GM12878 (cell line): ENCODE measurements at regions not wholly inside any gene's neighbourhood (a gene's known extent, or its start where the extent isn't known, plus 50 kb on each side); places are given as distances from the start of the nearest gene placed in this dataset.

Experiments used
- ATAC-seq: fragments of 200-7000 bp; cut with Tn5 transposase; 3 replicates; pipeline ENCODE4 v1.9.1; 2020; ENCODE audit warnings: mild to moderate bottlenecking, moderate library complexity
- BruUV-seq: library from RNA; stranded (reverse); fragments of 400-500 nt; replicated peaks from 2 replicates; lab custom pipeline; 2021; lab: Mats Ljungman, UMichigan
- CTCF ChIA-PET: fragments of 300-600 bp; sonication (Branson Sonifier 250); formaldehyde crosslinking; extraction: SDS; loops from one replicate; lab custom pipeline; 2021; ENCODE audit warnings: inconsistent platforms; lab: Yijun Ruan, JAX
- POLR2A ChIA-PET: fragments of 350-600 bp; formaldehyde crosslinking; extraction: SDS; loops from one replicate; lab custom pipeline; 2021; ENCODE audit warnings: inconsistent platforms; lab: Charles Lee
- RAD21 ChIA-PET: fragments of 300-600 bp; sonication (Branson Sonifier 250); formaldehyde crosslinking; loops from one replicate; lab custom pipeline; 2023; ENCODE audit warnings: antibody characterized with exemption; ENCODE audit not compliant: unreplicated experiment; lab: Charles Lee
- SMC1A ChIA-PET: fragments of 300-600 bp; sonication (Branson Sonifier 250); formaldehyde crosslinking; loops from one replicate; lab custom pipeline; 2023; ENCODE audit not compliant: unreplicated experiment, uncharacterized antibody; lab: Charles Lee
- DNase-seq: peaks from one replicate; pipeline ENCODE4 v3.0.0-alpha.2; 2011; ENCODE audit warnings: low read depth, low spot score
- FAIRE-seq: peaks from 3 replicates; lab custom pipeline; 2011; peaks lifted over from hg19 to GRCh38; lab: Jason Lieb, UNC
- H2AFZ ChIP-seq: 2 replicates; pipeline ENCODE4 v1.6.0; 2011; ENCODE audit warnings: low read depth, low read length, control low read depth; ENCODE audit not compliant: control insufficient read depth
- H3K27ac ChIP-seq: 2 replicates; pipeline ENCODE4 v1.5.1; 2011; ENCODE audit warnings: control low read depth; ENCODE audit not compliant: control insufficient read depth, insufficient read depth
- H3K27me3 ChIP-seq, 2 experiments: replicated peaks in 1 of 2; 2 replicates each; pipeline versions ENCODE4 v1.6.0 to v1.6.1; 2011; ENCODE audit warnings: low read length in 1 of 2; ENCODE audit not compliant: control insufficient read depth in 2 of 2, insufficient read depth in 2 of 2
- H3K36me3 ChIP-seq, 2 experiments: 2 replicates each; pipeline ENCODE4 v1.5.1; 2011; ENCODE audit warnings: low read length in 1 of 2; ENCODE audit not compliant: control insufficient read depth in 2 of 2, insufficient read depth in 2 of 2
- H3K4me1 ChIP-seq: 2 replicates; pipeline ENCODE4 v1.6.1; 2011; ENCODE audit warnings: mild to moderate bottlenecking, low read length, moderate library complexity, mixed read lengths; ENCODE audit not compliant: control insufficient read depth, insufficient read depth
- H3K4me2 ChIP-seq: 2 replicates; pipeline ENCODE4 v1.6.0; 2011; ENCODE audit warnings: control low read depth; ENCODE audit not compliant: control insufficient read depth, insufficient read depth
- H3K4me3 ChIP-seq: fragments of 200-600 bp; sonication (generic); 2 replicates; pipeline ENCODE4 v1.5.1; 2016
- H3K79me2 ChIP-seq: 2 replicates; pipeline ENCODE4 v1.6.0; 2011; ENCODE audit warnings: low read length; ENCODE audit not compliant: control insufficient read depth, insufficient read depth
- H3K9ac ChIP-seq: 2 replicates; pipeline ENCODE4 v1.8.0; 2011; ENCODE audit warnings: low read length, control low read depth, mixed read lengths; ENCODE audit not compliant: control insufficient read depth, insufficient read depth
- H3K9me3 ChIP-seq: replicated peaks from 3 replicates; pipeline ENCODE4 v1.5.1; 2011; ENCODE audit warnings: mild to moderate bottlenecking, low read length; ENCODE audit not compliant: control insufficient read depth, insufficient read depth
- H4K20me1 ChIP-seq: 2 replicates; pipeline ENCODE4 v1.6.0; 2011; ENCODE audit not compliant: control insufficient read depth, insufficient read depth
- CBFB ChIP-seq: IDR thresholded peaks from 2 replicates; pipeline ENCODE4 v1.6.1; 2016; ENCODE audit warnings: antibody characterized with exemption, low read depth
- ETV6 ChIP-seq, 2 experiments: fragments of 450-650 bp in 1 of 2; IDR thresholded peaks in 1 of 2; conservative IDR thresholded peaks in 1 of 2; 2 replicates each; pipeline ENCODE4 v1.6.1; 2014; ENCODE audit warnings: antibody characterized with exemption in 1 of 2, borderline replicate concordance in 1 of 2, low read depth in 1 of 2, mild to moderate bottlenecking in 1 of 2, moderate library complexity in 1 of 2
- FOXK2 ChIP-seq: fragments of 450-650 bp; IDR thresholded peaks from 2 replicates; pipeline ENCODE4 v1.6.1; 2017; ENCODE audit warnings: mild to moderate bottlenecking, moderate library complexity
- GATAD2B ChIP-seq: fragments of 450-650 bp; conservative IDR thresholded peaks from 2 replicates; pipeline ENCODE4 v1.6.1; 2017; ENCODE audit warnings: low read depth, mild to moderate bottlenecking, moderate library complexity
- IKZF2 ChIP-seq, 2 experiments: fragments of 450-650 bp; IDR thresholded peaks; 2 replicates each; pipeline ENCODE4 v1.6.1; 2017; ENCODE audit warnings: mild to moderate bottlenecking in 2 of 2, moderate library complexity in 2 of 2
- JUND ChIP-seq: IDR thresholded peaks from 2 replicates; pipeline ENCODE4 v1.6.1; 2012; ENCODE audit warnings: low read depth, mild to moderate bottlenecking, low read length, improper control_type of control experiment, moderate library complexity
- NR2F1 ChIP-seq: fragments of 450-650 bp; conservative IDR thresholded peaks from 2 replicates; pipeline ENCODE4 v1.6.1; 2017; ENCODE audit warnings: mild to moderate bottlenecking
- PBX3 ChIP-seq: IDR thresholded peaks from 2 replicates; pipeline ENCODE4 v1.6.1; 2011; ENCODE audit warnings: mild to moderate bottlenecking, low read depth, low read length, moderate library complexity; ENCODE audit not compliant: insufficient replicate concordance
- PML ChIP-seq: IDR thresholded peaks from 2 replicates; pipeline ENCODE4 v1.6.1; 2012; ENCODE audit warnings: low read length, inconsistent platforms
- SMAD1 ChIP-seq: fragments of 450-650 bp; IDR thresholded peaks from 2 replicates; pipeline ENCODE4 v1.6.1; 2018; ENCODE audit warnings: mild to moderate bottlenecking, low read depth; ENCODE audit not compliant: partially characterized antibody
- SMAD5 ChIP-seq: IDR thresholded peaks from 2 replicates; pipeline ENCODE4 v1.6.1; 2016; ENCODE audit warnings: antibody characterized with exemption, low read depth
- WGBS: methylation state at CpG from one replicate; pipeline ENCODE4 v1.1.6; 2016; ENCODE audit warnings: low lambda C conversion rate; ENCODE audit not compliant: insufficient replicate concordance, insufficient coverage; ENCODE audit errors: missing lambda C conversion rate; 5-methylcytosine and 5-hydroxymethylcytosine counted together
- in situ Hi-C: fragments of 300-500 bp; cut with MboI; formaldehyde crosslinking; loops from 9 replicates; pipeline ENCODE4 v1.14.3; 2018; ENCODE audit warnings: mixed read lengths
- intact Hi-C: fragments of 100-400 bp; cut with micrococcal nuclease; formaldehyde crosslinking; loops from one replicate; pipeline ENCODE4 v1.14.2; 2022; ENCODE audit not compliant: unreplicated experiment
- TF ChIP-seq, protein P1 (sequence below): fragments of 450-650 bp; IDR thresholded peaks from 2 replicates; pipeline ENCODE4 v1.6.1; 2018; ENCODE audit warnings: borderline replicate concordance, mild to moderate bottlenecking; ENCODE audit not compliant: partially characterized antibody
- TF ChIP-seq, protein P2 (sequence below): IDR thresholded peaks from 2 replicates; pipeline ENCODE4 v1.6.1; 2012; ENCODE audit warnings: mild to moderate bottlenecking, low read depth, low read length
- TF ChIP-seq, protein P3 (sequence below): fragments of 450-650 bp; formaldehyde crosslinking; IDR thresholded peaks from 2 replicates; pipeline ENCODE4 v1.4.0; 2020; ENCODE audit warnings: mild to moderate bottlenecking, moderate library complexity

DNA sequence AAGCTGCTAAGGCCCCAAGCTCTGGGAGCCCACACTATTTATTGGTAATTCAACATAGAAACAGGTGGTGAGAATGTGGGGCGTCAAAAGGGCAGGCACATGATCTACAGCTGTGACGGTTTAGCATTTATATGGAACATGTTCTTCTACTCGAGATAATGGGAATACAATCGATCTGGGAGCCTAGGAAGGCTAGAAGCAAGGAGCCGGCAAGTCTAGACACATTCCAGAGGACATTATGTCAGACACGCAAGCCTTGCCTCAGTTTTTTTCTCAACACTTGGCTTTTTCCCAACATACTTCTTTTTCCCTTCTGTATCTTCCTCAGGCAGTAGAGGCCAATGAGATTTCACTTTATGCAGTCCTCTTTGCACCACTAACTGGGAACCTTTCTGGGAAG, 315.7 kb upstream of the SLITRK5 start:
- no peak overlapping the region for H3K9ac ChIP-seq
- no peak overlapping the region for H3K4me3 ChIP-seq
- no peaks in the 10 kb centered on the region for H3K79me2 ChIP-seq
- ChIA-PET POLR2A (no interaction called here), CTCF (no interaction called here), RAD21 (no interaction called here), SMC1A (interaction anchor here (1.8 kb wide), 1 partner anchor 27 kb away, joined by 6 read pairs; no protein-coding TSS in a partner anchor)
- H2AFZ ChIP-seq = no peak overlapping the region
- H3K4me2 ChIP-seq = no peak overlapping the region
- no peak for ATAC-seq
- no peaks in the 10 kb centered on the region for H4K20me1 ChIP-seq
- intact Hi-C loops (no loop called here), in situ Hi-C loops (no loop called here)
- H3K27me3 ChIP-seq = no peaks in the 10 kb centered on the region
- no TSS peak for BruUV-seq
- no peak for DNase-seq
- no peaks in the 10 kb centered on the region for H3K9me3 ChIP-seq
- no peak for FAIRE-seq
- H3K27ac ChIP-seq = no peak overlapping the region
- no peaks in the 10 kb centered on the region for H3K4me1 ChIP-seq
- no peaks in the 10 kb centered on the region for H3K36me3 ChIP-seq
- 34% methylated on average over 6 of the region's 6 CpGs for WGBS
- TF ChIP-seq GATAD2B (no peak), FOXK2 (no peak), IKZF2 (IDR thresholded peaks at IDR 0.05) (no peak), PML (no peak), PBX3 (no peak), JUND (no peak), ETV6 (conservative IDR thresholded peaks at IDR 0.05 in 1 of 2, IDR thresholded peaks at IDR 0.05 in 1 of 2; ENCODE audit: borderline replicate concordance in 1 of 2, low read depth in 1 of 2) (no peak), NR2F1 (no peak), SMAD1 (no peak), CBFB (no peak), SMAD5 (no peak)
- TF ChIP-seq, protein P1, sequence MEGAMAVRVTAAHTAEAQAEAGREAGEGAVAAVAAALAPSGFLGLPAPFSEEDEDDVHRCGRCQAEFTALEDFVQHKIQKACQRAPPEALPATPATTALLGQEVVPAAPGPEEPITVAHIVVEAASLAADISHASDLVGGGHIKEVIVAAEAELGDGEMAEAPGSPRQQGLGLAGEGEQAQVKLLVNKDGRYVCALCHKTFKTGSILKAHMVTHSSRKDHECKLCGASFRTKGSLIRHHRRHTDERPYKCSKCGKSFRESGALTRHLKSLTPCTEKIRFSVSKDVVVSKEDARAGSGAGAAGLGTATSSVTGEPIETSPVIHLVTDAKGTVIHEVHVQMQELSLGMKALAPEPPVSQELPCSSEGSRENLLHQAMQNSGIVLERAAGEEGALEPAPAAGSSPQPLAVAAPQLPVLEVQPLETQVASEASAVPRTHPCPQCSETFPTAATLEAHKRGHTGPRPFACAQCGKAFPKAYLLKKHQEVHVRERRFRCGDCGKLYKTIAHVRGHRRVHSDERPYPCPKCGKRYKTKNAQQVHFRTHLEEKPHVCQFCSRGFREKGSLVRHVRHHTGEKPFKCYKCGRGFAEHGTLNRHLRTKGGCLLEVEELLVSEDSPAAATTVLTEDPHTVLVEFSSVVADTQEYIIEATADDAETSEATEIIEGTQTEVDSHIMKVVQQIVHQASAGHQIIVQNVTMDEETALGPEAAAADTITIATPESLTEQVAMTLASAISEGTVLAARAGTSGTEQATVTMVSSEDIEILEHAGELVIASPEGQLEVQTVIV = no peak
- TF ChIP-seq, protein P2, sequence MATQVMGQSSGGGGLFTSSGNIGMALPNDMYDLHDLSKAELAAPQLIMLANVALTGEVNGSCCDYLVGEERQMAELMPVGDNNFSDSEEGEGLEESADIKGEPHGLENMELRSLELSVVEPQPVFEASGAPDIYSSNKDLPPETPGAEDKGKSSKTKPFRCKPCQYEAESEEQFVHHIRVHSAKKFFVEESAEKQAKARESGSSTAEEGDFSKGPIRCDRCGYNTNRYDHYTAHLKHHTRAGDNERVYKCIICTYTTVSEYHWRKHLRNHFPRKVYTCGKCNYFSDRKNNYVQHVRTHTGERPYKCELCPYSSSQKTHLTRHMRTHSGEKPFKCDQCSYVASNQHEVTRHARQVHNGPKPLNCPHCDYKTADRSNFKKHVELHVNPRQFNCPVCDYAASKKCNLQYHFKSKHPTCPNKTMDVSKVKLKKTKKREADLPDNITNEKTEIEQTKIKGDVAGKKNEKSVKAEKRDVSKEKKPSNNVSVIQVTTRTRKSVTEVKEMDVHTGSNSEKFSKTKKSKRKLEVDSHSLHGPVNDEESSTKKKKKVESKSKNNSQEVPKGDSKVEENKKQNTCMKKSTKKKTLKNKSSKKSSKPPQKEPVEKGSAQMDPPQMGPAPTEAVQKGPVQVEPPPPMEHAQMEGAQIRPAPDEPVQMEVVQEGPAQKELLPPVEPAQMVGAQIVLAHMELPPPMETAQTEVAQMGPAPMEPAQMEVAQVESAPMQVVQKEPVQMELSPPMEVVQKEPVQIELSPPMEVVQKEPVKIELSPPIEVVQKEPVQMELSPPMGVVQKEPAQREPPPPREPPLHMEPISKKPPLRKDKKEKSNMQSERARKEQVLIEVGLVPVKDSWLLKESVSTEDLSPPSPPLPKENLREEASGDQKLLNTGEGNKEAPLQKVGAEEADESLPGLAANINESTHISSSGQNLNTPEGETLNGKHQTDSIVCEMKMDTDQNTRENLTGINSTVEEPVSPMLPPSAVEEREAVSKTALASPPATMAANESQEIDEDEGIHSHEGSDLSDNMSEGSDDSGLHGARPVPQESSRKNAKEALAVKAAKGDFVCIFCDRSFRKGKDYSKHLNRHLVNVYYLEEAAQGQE = no peak
- TF ChIP-seq, protein P3, sequence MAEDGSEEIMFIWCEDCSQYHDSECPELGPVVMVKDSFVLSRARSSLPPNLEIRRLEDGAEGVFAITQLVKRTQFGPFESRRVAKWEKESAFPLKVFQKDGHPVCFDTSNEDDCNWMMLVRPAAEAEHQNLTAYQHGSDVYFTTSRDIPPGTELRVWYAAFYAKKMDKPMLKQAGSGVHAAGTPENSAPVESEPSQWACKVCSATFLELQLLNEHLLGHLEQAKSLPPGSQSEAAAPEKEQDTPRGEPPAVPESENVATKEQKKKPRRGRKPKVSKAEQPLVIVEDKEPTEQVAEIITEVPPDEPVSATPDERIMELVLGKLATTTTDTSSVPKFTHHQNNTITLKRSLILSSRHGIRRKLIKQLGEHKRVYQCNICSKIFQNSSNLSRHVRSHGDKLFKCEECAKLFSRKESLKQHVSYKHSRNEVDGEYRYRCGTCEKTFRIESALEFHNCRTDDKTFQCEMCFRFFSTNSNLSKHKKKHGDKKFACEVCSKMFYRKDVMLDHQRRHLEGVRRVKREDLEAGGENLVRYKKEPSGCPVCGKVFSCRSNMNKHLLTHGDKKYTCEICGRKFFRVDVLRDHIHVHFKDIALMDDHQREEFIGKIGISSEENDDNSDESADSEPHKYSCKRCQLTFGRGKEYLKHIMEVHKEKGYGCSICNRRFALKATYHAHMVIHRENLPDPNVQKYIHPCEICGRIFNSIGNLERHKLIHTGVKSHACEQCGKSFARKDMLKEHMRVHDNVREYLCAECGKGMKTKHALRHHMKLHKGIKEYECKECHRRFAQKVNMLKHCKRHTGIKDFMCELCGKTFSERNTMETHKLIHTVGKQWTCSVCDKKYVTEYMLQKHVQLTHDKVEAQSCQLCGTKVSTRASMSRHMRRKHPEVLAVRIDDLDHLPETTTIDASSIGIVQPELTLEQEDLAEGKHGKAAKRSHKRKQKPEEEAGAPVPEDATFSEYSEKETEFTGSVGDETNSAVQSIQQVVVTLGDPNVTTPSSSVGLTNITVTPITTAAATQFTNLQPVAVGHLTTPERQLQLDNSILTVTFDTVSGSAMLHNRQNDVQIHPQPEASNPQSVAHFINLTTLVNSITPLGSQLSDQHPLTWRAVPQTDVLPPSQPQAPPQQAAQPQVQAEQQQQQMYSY (CRISPR knock-in tag) = no peak
